Mesodermal cell (in vitro differentiated cells): ENCODE measurements at regions not wholly inside any gene's neighbourhood (a gene's known extent, or its start where the extent isn't known, plus 50 kb on each side); places are given as distances from the start of the nearest gene placed in this dataset.

ENCODE experiments used
- H3K27ac ChIP-seq: 2 replicates; pipeline ENCODE4 v1.7.0; 2013; ENCODE audit warnings: mild to moderate bottlenecking, low read depth, low read length, moderate library complexity; ENCODE audit not compliant: severe bottlenecking
- H3K36me3 ChIP-seq: 2 replicates; pipeline ENCODE4 v1.7.1; 2013; ENCODE audit warnings: mild to moderate bottlenecking, low read length, moderate library complexity; ENCODE audit not compliant: control insufficient read depth, insufficient read depth
- H3K4me1 ChIP-seq: one replicate; pipeline ENCODE4 v1.7.1; 2013; ENCODE audit warnings: mild to moderate bottlenecking, low read length; ENCODE audit not compliant: insufficient read depth, control insufficient read depth, poor library complexity, severe bottlenecking
- H3K4me3 ChIP-seq: 2 replicates; pipeline ENCODE4 v1.7.0; 2013; ENCODE audit warnings: low read length, control low read depth, mild to moderate bottlenecking; ENCODE audit not compliant: insufficient read depth, poor library complexity, severe bottlenecking; ENCODE audit errors: extremely low read depth
- H3K9me3 ChIP-seq: 2 replicates; pipeline ENCODE4 v1.7.1; 2013; ENCODE audit warnings: mild to moderate bottlenecking, low read length, moderate library complexity; ENCODE audit not compliant: control insufficient read depth
- WGBS, 2 experiments: methylation state at CpG; one replicate each; pipeline ENCODE4 v1.1.5; 2013; ENCODE audit warnings: missing lambda C conversion rate in 2 of 2; ENCODE audit not compliant: insufficient coverage in 2 of 2; 5-methylcytosine and 5-hydroxymethylcytosine counted together

GRCh38 chr7:46681865-46682503, 760.9 kb upstream of the IGFBP3 start:
- Histone ChIP-seq H3K4me1 (peaks cover 11% of the 10 kb centered on the region), H3K27ac (no peak overlapping the region), H3K4me3 (no peak overlapping the region), H3K36me3 (no peaks in the 10 kb centered on the region), H3K9me3 (no peaks in the 10 kb centered on the region)
- WGBS, 2 experiments: 88 to 95% methylated on average over 7 to 10 of the region's 12 CpGs

- Histone ChIP-seq H3K27ac (no peak overlapping the region), H3K4me3 (no peak overlapping the region), H3K9me3 (no peaks in the 10 kb centered on the region), H3K4me1 (peaks cover 11% of the 10 kb centered on the region), H3K36me3 (no peaks in the 10 kb centered on the region)
- WGBS, 2 experiments: 93% methylated on average over 7 of the region's 7 CpGs
These were observed 759.1 kb upstream of the IGFBP3 start for GRCh38 chr7:46680147-46680546.

- Histone ChIP-seq H3K27ac (no peak overlapping the region), H3K9me3 (no peaks in the 10 kb centered on the region), H3K36me3 (no peaks in the 10 kb centered on the region), H3K4me3 (no peak overlapping the region), H3K4me1 (peaks cover 11% of the 10 kb centered on the region)
These were observed 758.6 kb upstream of the IGFBP3 start for GRCh38 chr7:46679671-46680070.

GRCh38 chr7:46678421-46678820, 757.3 kb upstream of the IGFBP3 start:
- WGBS, 2 experiments: no CpG with 5 or more reads among the region's 2 CpGs
- no peaks in the 10 kb centered on the region for H3K9me3 ChIP-seq
- H3K4me1 ChIP-seq: peaks cover 11% of the 10 kb centered on the region
- H3K27ac ChIP-seq: no peak overlapping the region
- H3K36me3 ChIP-seq: no peaks in the 10 kb centered on the region
- H3K4me3 ChIP-seq: no peak overlapping the region

- H3K4me3 ChIP-seq: no peak overlapping the region
- no peaks in the 10 kb centered on the region for H3K36me3 ChIP-seq
- H3K4me1 ChIP-seq: peaks cover 13% of the 10 kb centered on the region
- 87 to 94% methylated on average over 3 of the region's 4 CpGs for WGBS, 2 experiments
- no peaks in the 10 kb centered on the region for H3K9me3 ChIP-seq
- H3K27ac ChIP-seq: no peak overlapping the region
These were observed 754.4 kb upstream of the IGFBP3 start for GRCh38 chr7:46675456-46675855.

- Histone ChIP-seq H3K4me3 (no peak overlapping the region), H3K9me3 (no peaks in the 10 kb centered on the region), H3K36me3 (no peaks in the 10 kb centered on the region), H3K4me1 (peaks cover 9% of the 10 kb centered on the region), H3K27ac (no peak overlapping the region)
- WGBS, 2 experiments: 83 to 93% methylated on average over 2 of the region's 2 CpGs
These were observed 751.8 kb upstream of the IGFBP3 start for GRCh38 chr7:46672861-46673260.

DNA sequence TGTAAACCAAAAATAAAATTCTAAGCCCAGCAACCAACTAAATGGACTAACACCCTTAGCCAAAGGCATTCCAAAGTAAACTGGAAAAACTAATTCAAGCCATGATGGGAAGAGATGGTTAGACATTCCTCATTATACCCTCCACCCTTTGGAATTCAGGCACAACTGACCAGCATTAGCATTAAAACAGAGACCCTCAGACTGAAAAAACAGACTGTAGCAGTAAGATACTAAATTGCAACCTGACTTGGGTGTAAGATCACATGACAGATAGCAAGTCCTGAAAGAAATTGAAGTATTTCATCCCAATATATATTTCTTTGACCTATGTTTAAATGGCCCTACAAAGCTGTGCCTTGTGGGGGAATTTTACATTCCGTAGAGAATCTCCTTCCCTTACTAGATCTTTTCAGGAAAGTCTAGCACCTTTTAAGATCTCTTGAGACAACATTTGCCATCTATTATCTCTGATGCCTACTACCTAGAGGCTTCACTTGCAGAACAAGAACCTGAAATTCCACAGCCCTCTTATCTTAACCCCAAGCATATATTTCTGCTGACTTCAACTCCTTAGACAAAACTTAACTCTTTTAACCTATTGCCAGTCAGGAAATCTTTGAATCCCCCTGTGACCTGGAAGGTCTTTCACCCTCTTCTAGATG, 750.2 kb upstream of the IGFBP3 start:
- peaks cover 4% of the 10 kb centered on the region for H3K9me3 ChIP-seq
- H3K27ac ChIP-seq: no peak overlapping the region
- WGBS, 2 experiments: no CpG with 5 or more reads among the region's 1 CpG
- H3K4me1 ChIP-seq: peaks cover 9% of the 10 kb centered on the region
- H3K4me3 ChIP-seq: no peak overlapping the region
- no peaks in the 10 kb centered on the region for H3K36me3 ChIP-seq

GRCh38 chr7:46669028-46669427, 748.0 kb upstream of the IGFBP3 start:
- peaks cover 4% of the 10 kb centered on the region for H3K9me3 ChIP-seq
- WGBS, 2 experiments: 69 to 92% methylated on average over 2 of the region's 4 CpGs
- H3K27ac ChIP-seq: no peak overlapping the region
- H3K36me3 ChIP-seq: no peaks in the 10 kb centered on the region
- H3K4me3 ChIP-seq: no peak overlapping the region
- H3K4me1 ChIP-seq: peaks cover 9% of the 10 kb centered on the region

GRCh38 chr7:46664453-46664852, 743.4 kb upstream of the IGFBP3 start:
- Histone ChIP-seq H3K9me3 (peaks cover 4% of the 10 kb centered on the region), H3K27ac (no peak overlapping the region), H3K4me1 (no peaks in the 10 kb centered on the region), H3K4me3 (no peak overlapping the region), H3K36me3 (no peaks in the 10 kb centered on the region)
- 100% methylated on average over 1 of the region's 1 CpG; no CpG with 5 or more reads in 1 of the 2 experiments for WGBS, 2 experiments

DNA sequence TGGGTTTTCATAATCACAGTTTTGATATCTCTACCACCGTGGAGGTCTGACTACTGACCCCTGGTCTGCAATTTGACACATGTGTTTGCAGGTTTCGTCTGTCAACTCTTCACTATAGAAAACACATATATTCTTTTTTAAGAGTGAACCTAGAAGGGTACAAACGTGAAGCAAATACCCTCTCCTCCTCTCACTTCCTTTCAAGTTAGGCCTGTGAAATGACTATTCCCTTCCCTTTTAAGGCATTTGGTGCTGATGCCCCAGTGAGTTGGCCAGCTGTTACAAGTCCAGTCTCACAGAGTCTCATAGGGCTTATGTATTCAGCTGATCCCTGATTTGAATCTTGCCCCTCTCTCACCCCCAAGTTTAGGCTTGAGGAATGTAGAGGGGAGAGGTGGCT, 742.0 kb upstream of the IGFBP3 start:
- Histone ChIP-seq H3K27ac (no peak overlapping the region), H3K4me3 (no peak overlapping the region), H3K4me1 (no peaks in the 10 kb centered on the region), H3K9me3 (peaks cover 4% of the 10 kb centered on the region), H3K36me3 (no peaks in the 10 kb centered on the region)
- 84 to 95% methylated on average over 2 to 3 of the region's 3 CpGs for WGBS, 2 experiments

GRCh38 chr7:46661431-46661830, 740.4 kb upstream of the IGFBP3 start:
- no peaks in the 10 kb centered on the region for H3K9me3 ChIP-seq
- no peak overlapping the region for H3K4me3 ChIP-seq
- no peak overlapping the region for H3K27ac ChIP-seq
- 100% methylated on average over 2 of the region's 4 CpGs; no CpG with 5 or more reads in 1 of the 2 experiments for WGBS, 2 experiments
- H3K4me1 ChIP-seq: no peaks in the 10 kb centered on the region
- no peaks in the 10 kb centered on the region for H3K36me3 ChIP-seq
